Lower leg skin (tissue), 4 donors: ENCODE measurements at regions not wholly inside any gene's neighbourhood (a gene's known extent, or its start where the extent isn't known, plus 50 kb on each side); places are given as distances from the start of the nearest gene placed in this dataset.

Experiments used
- DNase-seq, 2 donors: peaks; one replicate each; pipeline ENCODE4 v3.0.0-alpha.2; 2019; ENCODE audit warnings: low spot score in 2 of 2
- H3K4me3 ChIP-seq: fragments of 200-600 bp; sonication (generic); 2 replicates; pipeline ENCODE4 v1.5.1; 2017; ENCODE audit warnings: mild to moderate bottlenecking, low read depth; ENCODE audit not compliant: poor library complexity, severe bottlenecking
- CTCF ChIP-seq, 3 donors: fragments of 450-650 bp; IDR thresholded peaks; one replicate each; pipeline ENCODE4 v1.5.1; 2016; ENCODE audit warnings: antibody characterized with exemption in 3 of 3, mild to moderate bottlenecking in 3 of 3, moderate library complexity in 2 of 3
- POLR2A ChIP-seq, 2 donors: fragments of 450-650 bp; IDR thresholded peaks; one replicate each; pipeline ENCODE4 v1.6.1; 2016 to 2017; ENCODE audit warnings: antibody characterized with exemption in 2 of 2, mild to moderate bottlenecking in 1 of 2, moderate library complexity in 1 of 2
- WGBS, 2 donors: methylation state at CpG; one replicate each; pipeline ENCODE4 v1.1.5; 2018; 5-methylcytosine and 5-hydroxymethylcytosine counted together
- intact Hi-C: fragments of 100-400 bp; cut with DNase I; formaldehyde crosslinking; loops from one replicate; pipeline ENCODE4 v1.15.0; 2023; ENCODE audit warnings: low total_unique reads

- intact Hi-C loops: no loop called here
- 60 to 63% methylated on average over 2 of the region's 2 CpGs for WGBS, 2 donors
- TF ChIP-seq POLR2A (IDR thresholded peaks at IDR 0.05) (no peak), CTCF (IDR thresholded peaks at IDR 0.05) (no peak)
- DNase-seq: no peak
- no peak overlapping the region for H3K4me3 ChIP-seq
Observed at GRCh38 chr3:105013657-105014056, 353.1 kb upstream of the ALCAM start.

DNA sequence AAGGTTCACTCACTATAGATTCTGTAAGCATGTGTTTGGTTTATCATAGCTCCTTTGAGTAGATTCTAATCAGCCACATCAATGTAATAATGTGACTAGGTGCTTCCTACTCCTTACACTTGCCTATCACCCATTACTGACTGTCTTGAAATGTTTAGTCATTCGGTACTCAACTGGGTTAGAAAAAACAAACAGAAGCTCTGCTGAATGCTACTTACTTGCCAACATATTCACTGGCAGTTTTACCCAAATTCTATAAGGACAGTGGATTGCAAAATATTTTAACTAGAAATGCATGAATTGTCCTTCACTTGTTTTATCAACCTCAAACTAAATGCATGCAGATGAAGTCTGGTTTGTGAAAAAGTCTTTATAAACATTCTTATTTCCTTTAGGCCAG lies 352.1 kb upstream of the ALCAM start:
- TF ChIP-seq POLR2A (IDR thresholded peaks at IDR 0.05) (no peak), CTCF (IDR thresholded peaks at IDR 0.05) (no peak)
- 77 to 79% methylated on average over 1 of the region's 1 CpG for WGBS, 2 donors
- H3K4me3 ChIP-seq: no peak overlapping the region
- intact Hi-C loops: no loop called here
- DNase-seq: no peak

GRCh38 chr3:105022813-105023212 lies 343.9 kb upstream of the ALCAM start:
- DNase-seq: no peak
- TF ChIP-seq CTCF (IDR thresholded peaks at IDR 0.05) (no peak), POLR2A (IDR thresholded peaks at IDR 0.05) (no peak)
- 80 to 90% methylated on average over 2 of the region's 2 CpGs for WGBS, 2 donors
- intact Hi-C loops: no loop called here
- peak overlapping the region; percentile 10 for H3K4me3 ChIP-seq

- TF ChIP-seq POLR2A (IDR thresholded peaks at IDR 0.05): no peak
- TF ChIP-seq CTCF (IDR thresholded peaks at IDR 0.05): no peak
- intact Hi-C loops: no loop called here
- H3K4me3 ChIP-seq: no peak overlapping the region
- DNase-seq: no peak
- 67 to 80% methylated on average over 1 of the region's 1 CpG for WGBS, 2 donors
Observed at GRCh38 chr3:105030211-105030610, 336.5 kb upstream of the ALCAM start.

DNA sequence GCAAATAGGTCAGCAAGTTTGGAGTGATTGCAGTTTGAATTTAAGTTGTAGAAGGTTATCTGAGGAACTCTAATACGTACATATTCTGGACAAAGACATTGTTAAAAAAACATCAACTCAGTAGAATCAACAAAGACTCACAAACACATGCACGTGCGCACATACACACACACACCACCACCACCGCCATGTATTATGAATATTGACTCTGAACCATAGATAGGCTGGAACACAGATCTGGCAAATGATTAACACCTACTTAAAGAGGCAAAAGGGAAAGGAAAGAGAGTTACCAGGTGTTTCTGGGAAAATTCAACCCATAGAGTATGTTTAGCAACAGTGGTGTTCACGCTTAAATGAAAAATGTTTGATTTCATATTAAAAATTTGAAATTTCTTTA lies 334.2 kb upstream of the ALCAM start:
- intact Hi-C loops: no loop called here
- no peak for DNase-seq
- H3K4me3 ChIP-seq: no peak overlapping the region
- 70 to 80% methylated on average over 5 of the region's 5 CpGs for WGBS, 2 donors
- TF ChIP-seq POLR2A (IDR thresholded peaks at IDR 0.05) (no peak), CTCF (IDR thresholded peaks at IDR 0.05) (no peak)

- DNase-seq: no peak
- TF ChIP-seq POLR2A (IDR thresholded peaks at IDR 0.05) (no peak), CTCF (IDR thresholded peaks at IDR 0.05) (no peak)
- intact Hi-C loops: no loop called here
- H3K4me3 ChIP-seq: no peak overlapping the region
- WGBS, 2 donors: 83 to 90% methylated on average over 1 of the region's 1 CpG
Observed at GRCh38 chr3:105033081-105033480, 333.6 kb upstream of the ALCAM start.
